ENCODE measurements at regions not wholly inside any gene's neighbourhood (a gene's known extent, or its start where the extent isn't known, plus 50 kb on each side); places are given as distances from the start of the nearest gene placed in this dataset.

DNA sequence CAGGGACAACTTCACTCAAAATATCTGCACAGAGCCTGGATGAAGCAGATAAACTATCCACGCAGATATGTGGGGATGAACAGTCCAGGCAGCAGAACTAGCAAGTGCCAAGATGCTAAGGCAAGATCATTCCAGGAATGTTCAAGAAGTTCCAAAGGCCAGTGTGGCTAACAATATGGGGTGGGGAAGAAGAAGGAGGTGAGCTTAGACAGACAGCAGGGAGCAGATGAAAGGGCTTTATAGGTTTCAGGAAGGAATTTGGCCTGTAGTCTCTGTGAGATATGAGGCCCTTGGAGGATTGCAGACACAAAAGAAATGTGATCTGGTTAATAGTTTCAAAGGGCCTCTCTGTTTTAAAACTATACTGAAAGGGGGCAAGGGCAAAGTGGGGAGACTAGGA is 63.5 kb upstream of the PPM1H start:
- Histone ChIP-seq H3K4me1 (no peaks in the 10 kb centered on the region), H3K4me3 (no peak overlapping the region), H3K27ac (no peak overlapping the region), H3K9me3 (no peaks in the 10 kb centered on the region), H3K27me3 (no peaks in the 10 kb centered on the region), H3K36me3 (no peaks in the 10 kb centered on the region)
- 90 to 96% methylated on average over 1 of the region's 1 CpG for WGBS, 2 donors
- ATAC-seq (ENCODE audit: low FRiP score in 2 of 2) (no peak), DNase-seq (no peak)
- TF ChIP-seq POLR2AphosphoS5 (IDR thresholded peaks at IDR 0.05) (no peak), EP300 (IDR thresholded peaks at IDR 0.05) (no peak)

DNA sequence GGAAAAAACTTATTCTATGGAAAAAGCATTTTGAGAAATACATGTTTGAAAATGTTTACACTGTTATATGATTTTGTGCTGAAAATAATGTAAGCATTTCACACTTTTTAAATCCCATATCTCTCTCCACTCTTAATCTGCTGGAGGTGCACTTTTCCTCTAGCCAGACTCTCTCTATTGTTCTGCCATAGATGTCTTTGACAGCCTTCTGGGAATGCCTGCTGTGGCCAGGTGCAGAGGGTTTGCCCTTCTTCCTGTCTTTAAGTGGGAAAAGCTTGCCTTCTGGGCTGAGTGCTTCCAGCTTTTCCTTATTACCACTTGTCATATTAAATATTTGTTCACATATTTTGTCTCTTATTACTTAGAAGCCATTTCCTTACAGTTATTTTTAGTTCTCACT is 60.1 kb upstream of the PPM1H start:
- Histone ChIP-seq H3K4me3 (no peak overlapping the region), H3K27me3 (no peaks in the 10 kb centered on the region), H3K4me1 (no peaks in the 10 kb centered on the region), H3K36me3 (no peaks in the 10 kb centered on the region), H3K27ac (no peak overlapping the region), H3K9me3 (no peaks in the 10 kb centered on the region)
- TF ChIP-seq, protein P1, sequence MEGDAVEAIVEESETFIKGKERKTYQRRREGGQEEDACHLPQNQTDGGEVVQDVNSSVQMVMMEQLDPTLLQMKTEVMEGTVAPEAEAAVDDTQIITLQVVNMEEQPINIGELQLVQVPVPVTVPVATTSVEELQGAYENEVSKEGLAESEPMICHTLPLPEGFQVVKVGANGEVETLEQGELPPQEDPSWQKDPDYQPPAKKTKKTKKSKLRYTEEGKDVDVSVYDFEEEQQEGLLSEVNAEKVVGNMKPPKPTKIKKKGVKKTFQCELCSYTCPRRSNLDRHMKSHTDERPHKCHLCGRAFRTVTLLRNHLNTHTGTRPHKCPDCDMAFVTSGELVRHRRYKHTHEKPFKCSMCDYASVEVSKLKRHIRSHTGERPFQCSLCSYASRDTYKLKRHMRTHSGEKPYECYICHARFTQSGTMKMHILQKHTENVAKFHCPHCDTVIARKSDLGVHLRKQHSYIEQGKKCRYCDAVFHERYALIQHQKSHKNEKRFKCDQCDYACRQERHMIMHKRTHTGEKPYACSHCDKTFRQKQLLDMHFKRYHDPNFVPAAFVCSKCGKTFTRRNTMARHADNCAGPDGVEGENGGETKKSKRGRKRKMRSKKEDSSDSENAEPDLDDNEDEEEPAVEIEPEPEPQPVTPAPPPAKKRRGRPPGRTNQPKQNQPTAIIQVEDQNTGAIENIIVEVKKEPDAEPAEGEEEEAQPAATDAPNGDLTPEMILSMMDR (IDR thresholded peaks at IDR 0.05), result no peak
- TF ChIP-seq EP300 (IDR thresholded peaks at IDR 0.05), result no peak
- DNase-seq, result no peak
- no peak for ATAC-seq (ENCODE audit: low FRiP score in 2 of 2)

GRCh38 chr12:62986844-62987243 is 51.9 kb upstream of the PPM1H start:
- Histone ChIP-seq H3K36me3 (no peaks in the 10 kb centered on the region), H3K9me3 (no peaks in the 10 kb centered on the region), H3K4me3 (no peak overlapping the region), H3K27ac (no peak overlapping the region), H3K27me3 (no peaks in the 10 kb centered on the region), H3K4me1 (no peaks in the 10 kb centered on the region)
- TF ChIP-seq POLR2A (IDR thresholded peaks at IDR 0.05) (no peak), EP300 (IDR thresholded peaks at IDR 0.05) (no peak), POLR2AphosphoS5 (IDR thresholded peaks at IDR 0.05) (no peak)
- TF ChIP-seq, protein P1 (IDR thresholded peaks at IDR 0.05), result no peak
- DNase-seq (no peak), ATAC-seq (ENCODE audit: low FRiP score in 2 of 2) (no peak)
- 31 to 76% methylated on average over 2 of the region's 2 CpGs for WGBS, 2 donors

Measured in upper lobe of left lung (tissue), 6 donors.